SK-N-SH (cell line): ENCODE measurements at regions not wholly inside any gene's neighbourhood (a gene's known extent, or its start where the extent isn't known, plus 50 kb on each side); places are given as distances from the start of the nearest gene placed in this dataset.

Experiments used
- CTCF ChIA-PET: fragments of 300-600, 350-600 bp; formaldehyde crosslinking; extraction: SDS; loops from one replicate; lab custom pipeline; 2021; lab: Yijun Ruan, JAX
- POLR2A ChIA-PET: fragments of 350-600 bp; sonication (Branson Sonifier 250); formaldehyde crosslinking; extraction: SDS; loops from one replicate; lab custom pipeline; 2020; ENCODE audit warnings: antibody characterized with exemption, inconsistent platforms; lab: Yijun Ruan, JAX
- DNase-seq: peaks from one replicate; pipeline ENCODE4 v3.0.0; 2012
- H2AFZ ChIP-seq: fragments of 200-600 bp; sonication (generic); 2 replicates; pipeline ENCODE4 v1.8.1; 2016; ENCODE audit warnings: antibody characterized with exemption, mild to moderate bottlenecking, low read depth
- H3F3A ChIP-seq: fragments of 200-600 bp; sonication (generic); replicated peaks from 2 replicates; pipeline ENCODE3; 2016; ENCODE audit warnings: antibody characterized with exemption, mild to moderate bottlenecking; ENCODE audit not compliant: insufficient read depth
- H3K27ac ChIP-seq, 2 experiments: fragments of 200-500 bp in 1 of 2; fragments of 200-600 bp in 1 of 2; sonication (Bioruptor generic) in 1 of 2; sonication (generic), shearing (Covaris generic) in 1 of 2; 2 replicates each; pipeline versions ENCODE4 v1.5.1 to v1.6.1; 2014 to 2016; ENCODE audit warnings: low read depth in 2 of 2, inconsistent platforms in 1 of 2, low read length in 1 of 2, mild to moderate bottlenecking in 1 of 2, mixed read lengths in 1 of 2
- H3K27me3 ChIP-seq: fragments of 200-600 bp; sonication (generic), shearing (Covaris generic); 2 replicates; pipeline ENCODE4 v1.6.1; 2016; ENCODE audit warnings: mixed run types; ENCODE audit not compliant: insufficient read depth
- H3K36me3 ChIP-seq, 2 experiments: fragments of 200-500 bp in 1 of 2; fragments of 200-600 bp in 1 of 2; sonication (Bioruptor generic) in 1 of 2; sonication (generic) in 1 of 2; replicated peaks in 1 of 2; 2 replicates each; pipeline versions ENCODE3 to v1.5.1; 2014 to 2016; ENCODE audit warnings: low read length in 1 of 2, mild to moderate bottlenecking in 1 of 2; ENCODE audit not compliant: insufficient read depth in 2 of 2, control insufficient read depth in 1 of 2
- H3K4me1 ChIP-seq, 2 experiments: fragments of 200-500 bp in 1 of 2; fragments of 200-600 bp in 1 of 2; sonication (Bioruptor generic) in 1 of 2; sonication (generic), shearing (Covaris generic) in 1 of 2; 2 replicates each; pipeline versions ENCODE4 v1.5.1 to v1.6.1; 2014 to 2016; ENCODE audit warnings: low read depth in 1 of 2, low read length in 1 of 2, mixed run types in 1 of 2; ENCODE audit not compliant: insufficient read depth in 2 of 2, control insufficient read depth in 1 of 2
- H3K4me2 ChIP-seq: fragments of 200-600 bp; sonication (generic), shearing (Covaris generic); 2 replicates; pipeline ENCODE4 v1.6.1; 2017; ENCODE audit warnings: mixed run types
- H3K4me3 ChIP-seq, 2 experiments: fragments of 200-500 bp in 1 of 2; fragments of 200-600 bp in 1 of 2; sonication (Bioruptor generic) in 1 of 2; sonication (generic), shearing (Covaris generic) in 1 of 2; 2 replicates each; pipeline versions ENCODE4 v1.5.1 to v1.8.1; 2014 to 2016; ENCODE audit warnings: low read depth in 2 of 2, inconsistent platforms in 1 of 2, low read length in 1 of 2, mild to moderate bottlenecking in 1 of 2, mixed read lengths in 1 of 2, moderate library complexity in 1 of 2
- H3K79me2 ChIP-seq: fragments of 200-600 bp; sonication (generic); 2 replicates; pipeline ENCODE4 v1.8.1; 2017; ENCODE audit warnings: mild to moderate bottlenecking; ENCODE audit not compliant: insufficient read depth
- H3K9ac ChIP-seq: fragments of 200-600 bp; sonication (generic); 2 replicates; pipeline ENCODE4 v1.6.1; 2017; ENCODE audit warnings: mixed run types
- H3K9me2 ChIP-seq: fragments of 200-600 bp; sonication (generic); 2 replicates; pipeline ENCODE4 v1.6.1; 2017; ENCODE audit warnings: mixed run types
- H3K9me3 ChIP-seq: fragments of 200-600 bp; sonication (generic); 2 replicates; pipeline ENCODE4 v1.6.1; 2017; ENCODE audit warnings: mixed run types, mild to moderate bottlenecking, moderate library complexity
- H4K20me1 ChIP-seq: fragments of 200-600 bp; sonication (generic); 2 replicates; pipeline ENCODE4 v1.6.1; 2017; ENCODE audit warnings: mild to moderate bottlenecking, mixed run types; ENCODE audit not compliant: insufficient read depth
- CTCF ChIP-seq: fragments of 200-600 bp; sonication (generic); IDR thresholded peaks from 2 replicates; pipeline ENCODE4 v1.6.1; 2017; ENCODE audit warnings: antibody characterized with exemption, mild to moderate bottlenecking, moderate library complexity
- EP300 ChIP-seq, 2 experiments: IDR thresholded peaks; 2 replicates each; pipeline versions ENCODE4 v1.4.0 to v1.6.1; 2012; ENCODE audit warnings: borderline replicate concordance in 1 of 2, low read depth in 1 of 2, low read length in 1 of 2
- FOXJ3 ChIP-seq: sonication (generic); formaldehyde crosslinking; IDR thresholded peaks from 2 replicates; pipeline ENCODE4 v1.5.1; 2020; ENCODE audit warnings: mild to moderate bottlenecking, missing genetic modification reagents
- POLR2AphosphoS5 ChIP-seq: IDR thresholded peaks from 2 replicates; pipeline ENCODE4 v1.6.1; 2012; ENCODE audit warnings: low read depth, low read length
- WGBS: methylation state at CpG from one replicate; pipeline ENCODE4 v1.1.6; 2017; ENCODE audit warnings: low lambda C conversion rate; 5-methylcytosine and 5-hydroxymethylcytosine counted together
- small RNA-seq, 7 experiments: library from RNA; depleted of rRNA; stranded (forward); fragments of <200 nt; gene quantifications; one replicate each; pipeline ENCODE3, GENCODE V24; 2012

DNA sequence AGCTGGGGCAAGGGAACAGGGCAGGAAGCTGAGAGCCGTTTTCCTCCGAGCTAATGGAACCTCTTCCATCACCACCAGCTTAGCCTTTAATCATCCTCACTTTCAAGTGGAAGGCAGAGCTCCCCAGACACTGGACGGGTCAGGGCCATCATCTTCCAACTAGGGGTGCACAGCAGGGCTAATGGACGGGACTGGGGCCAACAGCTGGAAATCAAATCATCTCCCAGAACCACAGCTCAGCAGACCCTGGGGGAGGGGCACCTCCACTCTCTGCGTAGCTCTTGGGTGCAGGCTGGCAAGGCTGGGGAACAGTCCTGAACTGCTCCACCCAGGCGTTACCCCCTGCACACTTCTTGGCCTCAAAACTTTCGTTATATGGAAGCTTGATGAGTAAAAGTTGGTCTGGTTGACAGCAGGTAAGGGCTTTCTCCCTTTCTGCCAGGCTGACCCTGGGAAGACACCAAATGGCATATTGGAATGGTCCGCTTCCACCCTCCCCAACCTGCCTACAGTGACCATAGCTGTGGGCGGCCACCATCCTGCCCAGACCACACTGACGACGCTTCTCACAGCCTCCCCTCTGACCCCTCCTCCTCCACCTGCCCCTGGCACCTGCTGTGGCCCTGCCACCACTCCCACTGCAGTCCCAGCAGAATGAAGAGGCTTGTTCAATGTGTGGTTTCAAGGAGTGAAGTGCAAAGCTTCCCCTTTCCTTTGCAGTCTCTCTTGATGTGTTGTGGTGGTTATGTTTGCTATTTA, 51.7 kb upstream of the RET start (continued):
- TF ChIP-seq CTCF, result no peak
- no peak for TF ChIP-seq EP300 (IDR thresholded peaks at IDR 0.05; ENCODE audit: borderline replicate concordance in 1 of 2, low read depth in 1 of 2, low read length in 1 of 2)
- no peak for TF ChIP-seq POLR2AphosphoS5

DNA sequence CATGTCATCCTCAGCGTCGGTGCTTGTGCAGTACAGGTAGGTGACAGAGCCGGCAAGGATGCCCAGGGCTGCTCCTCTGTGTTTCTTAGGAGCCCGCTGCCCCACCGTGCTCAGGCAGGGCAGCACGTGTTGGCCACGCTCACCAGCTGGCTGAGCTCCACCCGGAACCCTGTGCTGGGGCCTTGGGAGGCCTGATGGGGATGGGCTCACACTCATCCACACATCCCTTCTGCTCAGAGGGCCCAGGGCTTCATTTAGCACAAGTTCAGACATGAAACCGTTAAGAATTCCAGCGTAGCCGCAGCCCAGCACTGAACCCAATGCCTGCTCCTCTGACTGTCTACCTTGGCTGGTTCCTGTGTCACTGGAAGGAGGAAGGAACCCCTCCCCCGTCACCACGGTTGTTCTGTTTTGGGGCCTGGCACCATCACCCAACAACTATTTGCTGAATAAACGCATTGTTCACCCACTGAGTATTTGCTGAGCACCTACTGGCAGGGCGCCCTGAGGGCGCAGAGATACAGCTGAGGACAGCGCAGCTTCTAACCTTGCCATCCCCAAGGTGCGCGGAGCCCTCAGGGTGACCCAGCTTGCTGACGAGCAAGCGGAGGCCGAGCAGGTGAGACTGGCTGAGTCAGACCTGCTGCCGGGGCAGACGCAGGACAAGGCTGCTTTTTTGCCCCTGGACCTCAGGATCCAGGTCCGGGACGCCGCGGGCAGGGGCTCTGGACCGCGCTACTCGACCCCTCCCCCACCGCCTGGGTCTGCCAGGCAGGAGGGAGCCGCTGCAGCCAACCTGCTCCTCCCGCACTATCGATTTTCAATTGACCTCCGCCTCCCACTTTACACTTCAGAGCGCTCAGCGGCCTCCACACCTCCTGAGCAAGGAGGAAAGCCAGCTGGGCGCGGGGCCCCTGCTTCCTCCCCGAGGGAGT, 50.6 kb upstream of the RET start:
- Histone ChIP-seq H3K27ac (no peak overlapping the region), H3K4me1 (peaks cover 0 to 38% of the 10 kb centered on the region in 2 experiments; a peak in 1 of 4 replicates), H3K4me2 (no peak overlapping the region), H3K9ac (no peak overlapping the region), H3F3A (no peaks in the 10 kb centered on the region), H3K79me2 (no peaks in the 10 kb centered on the region), H2AFZ (no peak overlapping the region), H4K20me1 (no peaks in the 10 kb centered on the region), H3K9me3 (no peaks in the 10 kb centered on the region), H3K4me3 (no peak overlapping the region), H3K9me2 (no peaks in the 10 kb centered on the region), H3K36me3 (no peaks in the 10 kb centered on the region), H3K27me3 (no peaks in the 10 kb centered on the region)
- POLR2A ChIA-PET, result no interaction called here
- TF ChIP-seq POLR2AphosphoS5 (no peak), FOXJ3 (no peak)
- CTCF ChIA-PET, result no interaction called here
- peak; percentile 26 for DNase-seq
- WGBS, result 79% methylated on average over 39 of the region's 41 CpGs

Small RNAs in the stretch of these regions (small RNA-seq; reads per million reads assigned to genes)
- gene MIR5100, result 0.11 to 46.7 (median 11.9) reads per million in 7 experiments
